ENCODE measurements at regions not wholly inside any gene's neighbourhood (a gene's known extent, or its start where the extent isn't known, plus 50 kb on each side); places are given as distances from the start of the nearest gene placed in this dataset.
"Not testable (repeated sequence)": the region's sequence is repeated elsewhere in the genome, so short reads cannot be mapped to it uniquely, and the experiment has no call there.

GRCh38 chr20:40634891-40635290 lies 54.1 kb downstream of the MAFB start:
- DNase-seq = no peak

GRCh38 chr20:40633123-40633850 lies 55.7 kb downstream of the MAFB start:
- no peak for DNase-seq

DNA sequence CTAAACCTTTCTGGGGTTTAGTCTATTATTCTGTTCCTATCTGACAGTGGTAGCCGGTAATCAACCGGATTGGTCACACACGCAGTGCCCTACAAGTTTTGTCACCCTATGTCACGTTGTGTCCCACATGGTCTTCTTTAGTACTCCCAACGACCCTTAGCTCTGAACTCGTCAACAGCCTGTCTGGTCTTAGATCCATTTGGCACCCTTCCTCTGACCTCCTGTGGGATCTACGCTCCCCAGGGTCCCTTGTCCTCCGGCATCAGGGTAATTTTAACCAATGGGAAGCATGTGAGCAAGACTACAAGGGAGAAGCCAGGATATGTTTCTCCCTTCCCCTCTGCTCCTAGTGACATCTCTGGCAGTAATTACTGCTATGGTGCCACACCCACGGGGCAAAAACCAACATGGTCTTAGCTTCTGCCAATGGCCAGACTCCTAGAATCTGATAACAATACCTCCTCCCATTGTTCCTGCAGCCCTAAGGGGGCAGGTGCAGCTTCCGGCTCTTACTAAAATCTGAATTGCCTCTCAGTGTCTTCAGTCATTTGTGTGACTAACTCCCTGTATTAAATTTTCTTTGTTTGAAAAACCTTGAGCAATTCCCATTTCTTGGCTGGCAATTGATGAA lies 56.6 kb downstream of the MAFB start:
- DNase-seq = no peak

- no peak for DNase-seq
These were observed 57.9 kb downstream of the MAFB start for GRCh38 chr20:40631119-40631631.

DNA sequence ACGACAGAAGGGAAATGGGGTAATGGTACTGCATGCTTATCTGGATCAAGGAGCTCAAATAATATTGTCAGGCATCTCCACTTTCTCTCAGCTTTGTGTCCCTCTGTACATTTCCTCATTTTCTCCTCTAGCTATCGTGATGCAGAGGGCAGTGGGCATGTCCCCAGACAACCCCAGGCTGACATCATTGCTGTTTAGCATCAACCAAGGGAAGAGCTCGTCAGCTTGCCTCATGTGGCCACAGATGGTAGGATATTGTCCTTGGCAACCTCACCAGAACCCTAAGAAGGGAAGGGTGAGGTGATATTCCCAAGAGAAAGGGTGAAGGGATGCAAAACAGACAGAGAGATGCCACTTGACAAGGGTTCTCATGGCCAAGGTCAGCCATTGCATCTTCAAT lies 58.3 kb downstream of the MAFB start:
- DNase-seq = no peak

DNA sequence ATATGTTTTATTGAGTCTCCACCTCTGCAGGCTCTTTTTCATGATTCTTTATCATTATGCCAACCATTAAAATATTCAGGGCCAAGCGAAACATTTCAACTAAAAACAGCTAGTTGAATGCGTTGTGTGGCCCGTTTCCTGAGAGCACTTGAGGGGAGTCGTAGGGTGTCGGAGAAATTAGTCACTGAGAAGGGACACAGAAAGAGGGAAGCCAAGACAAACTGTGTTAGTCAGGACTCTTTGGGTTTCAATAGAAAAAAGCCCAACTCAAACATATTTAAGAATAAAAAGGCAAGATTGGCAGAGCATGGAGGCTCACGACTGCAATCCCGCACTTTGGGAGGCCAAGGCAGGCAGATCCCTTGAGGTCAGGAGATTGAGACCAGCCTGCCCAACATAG lies 58.9 kb downstream of the MAFB start:
- no peak for DNase-seq

DNA sequence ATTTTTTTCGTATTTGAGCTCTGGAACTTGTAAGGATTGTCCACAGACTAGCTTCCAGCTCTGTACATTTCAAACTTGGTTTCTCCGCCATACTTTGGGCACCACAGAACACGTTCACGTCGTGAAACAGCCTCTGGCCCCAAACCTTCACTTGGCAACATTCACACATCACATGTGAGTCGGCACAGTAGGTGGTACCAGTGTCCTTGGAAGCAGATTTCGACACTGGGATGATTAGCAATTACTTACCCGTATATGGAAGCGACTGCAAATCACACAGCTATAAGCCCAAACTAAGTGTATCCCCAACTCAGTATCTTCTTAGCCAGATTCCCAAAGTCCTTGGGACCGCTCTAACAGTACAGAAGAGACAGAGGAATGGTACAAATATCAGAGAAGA lies 60.2 kb downstream of the MAFB start:
- no peak for DNase-seq

DNA sequence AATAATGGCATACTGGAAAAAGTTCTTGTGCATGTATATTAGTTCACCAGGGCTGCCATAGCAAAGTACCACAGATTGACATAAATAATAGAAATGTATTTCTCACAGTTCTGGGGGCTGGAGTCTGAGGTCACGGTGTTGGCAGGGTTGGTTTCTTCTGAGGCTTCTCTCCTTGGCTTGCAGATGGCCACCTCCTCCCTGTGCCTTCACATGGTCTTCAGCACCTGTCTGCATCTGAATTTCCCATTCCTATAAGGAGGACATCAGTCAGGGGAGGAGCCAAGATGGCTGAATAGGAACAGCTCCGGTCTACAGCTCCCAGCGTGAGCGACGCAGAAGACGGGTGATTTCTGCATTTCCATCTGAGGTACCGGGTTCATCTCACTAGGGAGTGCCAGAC lies 70.0 kb downstream of the MAFB start:
- DNase-seq = not testable (repeated sequence)

DNA sequence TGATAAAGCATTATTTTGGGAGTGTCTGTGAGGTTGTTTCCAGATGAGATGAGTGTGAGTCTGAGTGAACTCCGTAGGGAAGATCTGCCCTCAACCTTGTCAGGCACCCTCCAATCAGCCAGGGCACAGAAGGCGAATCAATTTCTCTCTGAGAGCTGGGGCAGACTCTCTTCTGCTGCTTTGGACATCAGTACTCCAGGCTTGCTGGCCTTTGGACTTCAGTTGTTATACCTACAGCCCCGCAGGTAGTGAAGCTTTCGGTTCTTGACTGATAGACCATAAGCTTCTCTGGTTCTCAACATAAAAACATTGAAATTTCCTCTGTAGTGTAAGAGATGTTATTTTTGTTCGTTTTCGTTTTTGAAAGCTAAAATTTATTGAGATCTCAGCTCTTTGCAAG lies 71.4 kb downstream of the MAFB start:
- no peak for DNase-seq

GRCh38 chr20:40612837-40613236 lies 76.2 kb downstream of the MAFB start:
- DNase-seq = no peak

DNA sequence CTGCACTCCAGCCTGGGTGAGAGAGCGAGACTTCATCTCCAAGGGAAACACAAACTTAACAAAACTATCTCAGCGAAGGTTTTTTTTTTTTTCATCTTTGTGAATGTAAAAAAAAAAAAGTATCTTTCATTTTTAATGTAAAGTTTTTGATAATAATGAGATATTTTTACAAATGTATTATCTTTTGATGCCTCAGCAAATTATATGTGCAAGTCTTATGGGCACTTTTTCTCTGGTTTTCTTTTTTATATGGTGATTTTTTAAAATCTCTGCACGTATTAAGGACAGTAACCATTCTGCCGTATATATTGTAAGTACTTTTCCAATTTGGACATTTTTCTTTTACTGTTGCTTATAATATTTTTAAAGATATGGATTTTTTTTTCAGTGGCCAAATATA lies 76.8 kb downstream of the MAFB start:
- no peak for DNase-seq

DNA sequence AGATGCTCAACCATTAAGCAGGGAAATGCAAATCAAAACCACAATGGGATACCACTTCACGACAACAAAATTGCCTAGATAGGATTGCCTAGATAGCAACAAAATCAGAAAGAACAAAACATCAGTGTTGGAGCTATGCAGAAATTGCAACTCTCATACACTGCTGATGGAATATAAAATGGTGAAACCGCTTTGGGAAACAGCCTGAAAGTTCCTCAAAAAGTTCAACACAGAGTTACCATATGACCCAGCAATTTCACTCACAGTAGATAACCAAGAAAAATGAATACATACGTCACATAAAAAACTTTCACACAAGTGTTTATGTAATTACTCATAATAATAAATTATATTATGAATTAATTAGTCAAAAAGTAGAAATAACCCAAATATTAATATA lies 78.3 kb downstream of the MAFB start:
- no peak for DNase-seq

DNA sequence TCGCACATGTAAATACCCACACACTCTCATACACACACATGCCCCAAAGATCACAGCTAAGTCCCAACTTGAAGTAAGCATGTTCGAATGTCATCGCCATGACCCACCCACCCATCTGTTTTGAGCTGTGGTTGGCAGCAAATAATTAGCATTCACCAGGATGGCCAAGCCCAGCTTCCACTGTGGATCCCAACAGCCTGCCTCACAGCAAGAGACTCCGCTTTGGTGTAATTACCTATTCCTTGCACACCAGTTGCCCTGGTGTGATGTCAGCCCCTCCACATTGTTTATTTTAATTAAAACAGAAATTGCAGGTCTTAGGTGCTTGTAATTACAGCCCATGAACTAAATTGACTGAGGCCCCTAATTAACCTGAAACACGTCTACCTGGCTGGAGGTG lies 81.1 kb downstream of the MAFB start:
- peak; percentile 83 for DNase-seq

GRCh38 chr20:40606660-40607059 lies 82.4 kb downstream of the MAFB start:
- no peak for DNase-seq

DNA sequence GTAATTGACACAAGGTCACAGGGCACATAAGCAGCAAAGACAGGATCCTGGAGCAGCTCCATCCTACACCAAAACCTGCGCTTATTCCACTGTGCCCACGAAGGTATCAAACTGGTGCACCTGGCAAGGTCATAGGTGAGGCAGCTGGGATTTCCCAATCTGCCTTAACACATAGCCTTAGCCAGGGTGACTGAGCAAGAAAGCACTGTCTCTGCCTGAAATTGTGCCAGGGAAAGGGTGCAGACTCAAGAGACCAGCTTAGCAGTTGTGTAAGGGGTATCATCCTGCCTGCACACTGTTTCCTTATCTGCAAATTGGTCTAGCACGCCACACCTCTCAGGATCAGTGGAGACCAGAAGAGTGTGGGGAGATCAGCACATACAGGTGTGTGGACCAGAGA lies 82.8 kb downstream of the MAFB start:
- no peak for DNase-seq

DNA sequence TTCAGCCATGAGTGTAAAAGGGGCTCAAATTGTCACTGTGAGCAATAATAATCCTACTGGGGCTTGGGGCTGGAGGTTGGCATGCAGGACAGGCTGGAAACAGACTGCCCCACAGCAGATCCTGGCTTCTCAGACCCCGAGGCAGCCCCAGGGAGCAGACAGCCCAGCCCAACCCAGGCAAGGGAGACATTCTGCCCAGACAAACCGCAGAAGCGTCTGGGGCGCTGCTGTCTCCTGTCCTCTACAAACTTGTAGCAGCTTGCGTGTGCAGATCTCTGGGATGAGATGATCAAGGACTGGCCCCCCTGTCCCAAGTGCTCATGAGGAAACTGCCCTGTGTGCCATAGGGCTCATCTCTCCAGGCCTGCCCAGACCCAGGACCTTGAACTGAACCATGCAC lies 84.6 kb downstream of the MAFB start:
- DNase-seq = no peak

DNA sequence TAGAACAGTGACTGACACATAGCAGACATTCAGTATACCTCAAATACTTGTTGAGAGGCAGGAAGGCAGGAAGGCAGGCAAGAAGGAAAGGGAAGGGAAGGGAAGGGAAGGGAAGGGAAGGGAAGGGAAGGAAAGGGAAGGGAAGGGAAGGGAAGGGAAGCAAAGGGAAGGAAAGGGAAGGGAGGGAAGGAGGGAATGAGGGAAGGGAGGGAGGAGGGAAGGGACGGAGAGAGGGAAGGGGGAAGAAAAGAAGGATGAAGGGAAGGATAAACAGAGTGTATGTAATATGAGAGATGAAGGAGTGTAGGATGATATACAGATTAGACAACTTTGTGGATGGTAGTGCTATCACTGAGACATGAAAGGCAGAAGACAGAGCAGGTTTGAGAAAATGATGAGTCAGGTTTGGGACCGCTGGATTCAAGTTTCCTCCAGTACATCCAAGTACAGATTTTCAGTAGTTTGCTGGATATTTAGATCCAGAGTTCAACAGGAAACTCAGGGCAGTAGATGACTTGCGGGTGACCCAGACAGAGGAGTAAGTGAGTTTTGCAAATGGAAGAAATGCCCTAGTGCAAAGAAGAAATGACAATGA lies 85.9 kb downstream of the MAFB start:
- no peak for DNase-seq

- DNase-seq = no peak
These were observed 86.7 kb downstream of the MAFB start for GRCh38 chr20:40602381-40602780.

DNA sequence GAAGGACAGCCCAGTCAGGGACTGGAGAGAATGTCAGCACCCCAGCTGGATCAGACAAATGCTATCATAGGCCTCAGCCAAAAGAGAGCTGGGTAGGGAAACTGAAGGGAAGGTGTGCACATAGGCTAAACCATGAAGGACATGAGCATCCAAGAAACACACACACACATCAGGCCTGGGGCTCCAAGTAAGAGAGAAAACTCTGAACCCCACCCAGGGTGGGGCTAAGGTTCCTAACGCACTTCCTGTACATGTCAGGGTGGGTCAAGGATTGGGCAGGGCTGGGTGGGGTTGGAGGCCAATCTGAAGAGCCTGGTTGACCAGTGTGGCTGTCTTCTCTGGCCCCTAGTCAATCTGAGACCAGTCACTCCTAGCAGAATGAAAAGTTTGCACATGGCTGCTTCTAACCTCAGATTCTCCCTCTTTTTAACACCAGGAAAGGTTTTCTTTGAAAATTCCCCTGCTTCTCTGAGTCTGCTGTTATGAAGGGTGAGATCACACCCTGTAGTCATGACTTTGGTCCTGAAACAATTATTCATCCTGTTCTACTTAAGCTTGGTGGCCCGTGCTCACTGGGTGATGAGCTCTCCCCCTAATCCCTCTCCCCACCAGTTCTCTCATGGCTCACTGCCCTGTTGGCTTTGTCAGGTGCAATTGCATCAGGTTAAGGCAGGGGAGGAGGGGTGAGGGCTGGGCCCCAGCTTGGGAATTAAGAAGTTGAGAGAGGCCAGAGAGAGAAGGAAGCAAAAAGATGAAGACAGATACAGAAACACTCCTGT lies 88.4 kb downstream of the MAFB start:
- no peak for DNase-seq

DNA sequence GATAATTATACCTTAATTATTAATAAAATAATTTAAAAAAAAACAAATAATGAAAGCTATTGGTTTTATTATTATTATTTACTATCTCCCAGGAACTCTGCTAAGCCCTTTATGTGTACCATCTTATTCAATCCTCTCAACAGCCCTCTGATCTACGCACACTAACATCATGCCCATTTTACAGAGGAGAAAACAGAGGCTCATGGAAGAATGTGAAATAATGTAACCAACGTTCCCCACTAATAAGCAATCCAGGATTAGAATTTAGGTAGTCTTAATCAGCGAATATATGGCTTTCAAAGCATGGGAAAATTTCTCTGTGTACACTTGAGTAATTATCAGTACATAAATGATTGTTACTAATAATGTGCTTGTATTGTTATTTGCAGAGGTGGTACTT lies 89.0 kb downstream of the MAFB start:
- DNase-seq = no peak

DNA sequence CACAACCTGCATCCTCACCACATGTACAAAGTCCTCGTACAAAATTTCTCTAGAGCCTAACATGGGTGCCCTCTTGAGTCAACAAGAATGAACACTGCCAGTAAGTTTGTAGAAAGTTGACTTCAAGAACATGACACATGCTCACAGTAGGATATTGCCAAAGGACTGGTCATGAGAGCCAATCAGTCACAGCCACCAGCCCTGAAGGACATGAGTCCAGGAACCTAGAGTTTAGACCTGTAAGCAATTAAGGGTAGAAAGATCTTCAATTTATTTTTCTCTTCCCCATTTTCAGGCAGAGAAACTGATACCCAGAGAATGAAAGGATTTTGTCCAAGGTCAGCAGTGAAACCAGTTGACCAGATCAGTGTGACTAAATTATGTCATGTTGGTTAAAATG lies 96.1 kb downstream of the MAFB start:
- no peak for DNase-seq

- no peak for DNase-seq
These were observed 97.5 kb downstream of the MAFB start for GRCh38 chr20:40591536-40591935.

GRCh38 chr20:40591119-40591518 lies 97.9 kb downstream of the MAFB start:
- DNase-seq = no peak

- DNase-seq = no peak
These were observed 99.5 kb downstream of the MAFB start for GRCh38 chr20:40589581-40589980.

Measured in NCI-H1417 treated with DMSO at 0.1 percent for 48 hours (cell line).